ENCODE measurements at regions not wholly inside any gene's neighbourhood (a gene's known extent, or its start where the extent isn't known, plus 50 kb on each side); places are given as distances from the start of the nearest gene placed in this dataset.

GRCh38 chr13:88685459-88685858, 1014.3 kb downstream of the SLITRK5 start:
- TF ChIP-seq CTCF (conservative IDR thresholded peaks at IDR 0.05; ENCODE audit: low read depth, low read length) (no peak), EZH2phosphoT487 (IDR thresholded peaks at IDR 0.05; ENCODE audit: borderline replicate concordance, low read length) (no peak), EZH2 (IDR thresholded peaks at IDR 0.05; ENCODE audit: low read length, unreplicated experiment) (no peak)
